IMR-90 (cell line): ENCODE measurements at regions not wholly inside any gene's neighbourhood (a gene's known extent, or its start where the extent isn't known, plus 50 kb on each side); places are given as distances from the start of the nearest gene placed in this dataset.

Source experiments
- ATAC-seq: fragments of 200-7000 bp; cut with Tn5 transposase; 2 replicates; pipeline ENCODE4 v1.9.1; 2020; ENCODE audit warnings: low read depth, mild to moderate bottlenecking, moderate library complexity
- BruUV-seq: library from RNA; stranded (reverse); fragments of 400-500 nt; replicated peaks from 2 replicates; lab custom pipeline; 2021; lab: Mats Ljungman, UMichigan
- CTCF ChIA-PET: fragments of 300-600 bp; formaldehyde crosslinking; extraction: SDS; loops from one replicate; lab custom pipeline; 2021; ENCODE audit warnings: antibody characterized with exemption; lab: Yijun Ruan, JAX
- POLR2A ChIA-PET: fragments of 300-600 bp; sonication (Branson Sonifier 250); formaldehyde crosslinking; loops from one replicate; lab custom pipeline; 2022; ENCODE audit warnings: antibody characterized with exemption; ENCODE audit not compliant: unreplicated experiment; lab: Charles Lee
- DNase-seq: peaks from one replicate; pipeline ENCODE4 v3.0.0; 2013
- H2AFZ ChIP-seq: replicated peaks from 2 replicates; pipeline ENCODE3; 2013; ENCODE audit warnings: low read length, mild to moderate bottlenecking; ENCODE audit not compliant: poor library complexity
- H2AK5ac ChIP-seq: 2 replicates; pipeline ENCODE4 v1.6.1; 2013; ENCODE audit warnings: low read depth, low read length, inconsistent platforms
- H2AK9ac ChIP-seq: replicated peaks from 2 replicates; pipeline ENCODE3; 2013; ENCODE audit warnings: mild to moderate bottlenecking, low read depth, low read length, moderate library complexity; ENCODE audit not compliant: poor library complexity
- H2BK120ac ChIP-seq: 2 replicates; pipeline ENCODE4 v1.6.1; 2013; ENCODE audit warnings: low read depth, low read length, inconsistent platforms
- H2BK15ac ChIP-seq: 3 replicates; pipeline ENCODE4 v1.6.1; 2013; ENCODE audit warnings: low read depth, low read length, inconsistent platforms
- H2BK20ac ChIP-seq: 2 replicates; pipeline ENCODE4 v1.6.1; 2013; ENCODE audit warnings: low read depth, mild to moderate bottlenecking, inconsistent platforms, low read length, moderate library complexity
- H2BK5ac ChIP-seq: 2 replicates; pipeline ENCODE4 v1.6.1; 2013; ENCODE audit warnings: mild to moderate bottlenecking, low read depth, low read length, inconsistent platforms; ENCODE audit not compliant: poor library complexity, severe bottlenecking
- H3K14ac ChIP-seq: replicated peaks from 2 replicates; pipeline ENCODE4 v1.6.1; 2013; ENCODE audit warnings: low read depth, low read length, inconsistent platforms
- H3K18ac ChIP-seq: 2 replicates; pipeline ENCODE4 v1.6.1; 2013; ENCODE audit warnings: low read depth, low read length, control low read depth
- H3K23ac ChIP-seq: 2 replicates; pipeline ENCODE4 v1.6.1; 2013; ENCODE audit warnings: low read depth, low read length, inconsistent platforms
- H3K27ac ChIP-seq: 2 replicates; pipeline ENCODE4 v1.5.1; 2013; ENCODE audit warnings: mild to moderate bottlenecking, control low read depth, low read length; ENCODE audit not compliant: insufficient read depth
- H3K27me3 ChIP-seq: 2 replicates; pipeline ENCODE4 v1.6.1; 2013; ENCODE audit warnings: low read length; ENCODE audit not compliant: control insufficient read depth, insufficient read depth
- H3K36me3 ChIP-seq: 2 replicates; pipeline ENCODE4 v1.6.1; 2013; ENCODE audit warnings: low read length, mixed read lengths; ENCODE audit not compliant: control insufficient read depth, insufficient read depth
- H3K4ac ChIP-seq: 2 replicates; pipeline ENCODE4 v1.6.1; 2013; ENCODE audit warnings: low read depth, low read length, inconsistent platforms
- H3K4me1 ChIP-seq: 2 replicates; pipeline ENCODE4 v1.6.1; 2013; ENCODE audit warnings: low read length, mixed read lengths; ENCODE audit not compliant: control insufficient read depth, insufficient read depth
- H3K4me2 ChIP-seq: 2 replicates; pipeline ENCODE4 v1.6.1; 2013; ENCODE audit warnings: low read depth, mild to moderate bottlenecking, control low read depth, low read length, moderate library complexity
- H3K4me3 ChIP-seq: 2 replicates; pipeline ENCODE4 v1.5.1; 2013; ENCODE audit warnings: low read depth, mild to moderate bottlenecking, control low read depth, low read length, moderate library complexity; ENCODE audit not compliant: insufficient read depth
- H3K56ac ChIP-seq: 2 replicates; pipeline ENCODE4 v1.6.1; 2013; ENCODE audit warnings: low read length, inconsistent platforms; ENCODE audit not compliant: insufficient read depth; ENCODE audit errors: extremely low read depth
- H3K79me1 ChIP-seq, 2 experiments: 2 replicates each; pipeline ENCODE4 v1.6.1; 2013; ENCODE audit warnings: low read length in 2 of 2, inconsistent platforms in 1 of 2, low read depth in 1 of 2
- H3K9ac ChIP-seq: 2 replicates; pipeline ENCODE4 v1.6.1; 2013; ENCODE audit warnings: low read depth, low read length, control low read depth
- H3K9me1 ChIP-seq: 2 replicates; pipeline ENCODE4 v1.6.1; 2013; ENCODE audit warnings: low read length, inconsistent platforms; ENCODE audit not compliant: insufficient read depth
- H3K9me3 ChIP-seq: 2 replicates; pipeline ENCODE4 v1.6.1; 2013; ENCODE audit warnings: low read length; ENCODE audit not compliant: control insufficient read depth, insufficient read depth
- H4K20me1 ChIP-seq: 2 replicates; pipeline ENCODE4 v1.6.1; 2013; ENCODE audit warnings: low read length, inconsistent platforms; ENCODE audit not compliant: insufficient read depth
- H4K5ac ChIP-seq: 2 replicates; pipeline ENCODE4 v1.6.1; 2013; ENCODE audit warnings: mild to moderate bottlenecking, low read depth, low read length, control low read depth
- H4K8ac ChIP-seq, 2 experiments: 2 replicates each; pipeline ENCODE4 v1.6.1; 2013; ENCODE audit warnings: low read depth in 2 of 2, low read length in 2 of 2, control low read depth in 1 of 2, inconsistent platforms in 1 of 2
- H4K91ac ChIP-seq: 2 replicates; pipeline ENCODE4 v1.6.1; 2013; ENCODE audit warnings: low read depth, low read length, inconsistent platforms; ENCODE audit not compliant: insufficient read depth
- BHLHE40 ChIP-seq: fragments of 150-350 bp; IDR thresholded peaks from 2 replicates; pipeline ENCODE4 v1.6.1; 2016; ENCODE audit warnings: mild to moderate bottlenecking, low read depth, low read length
- CTCF ChIP-seq: conservative IDR thresholded peaks from 2 replicates; pipeline ENCODE4 v1.5.1; 2012; ENCODE audit warnings: mild to moderate bottlenecking, low read depth, low read length, improper control_type of control experiment
- MAFK ChIP-seq: IDR thresholded peaks from 2 replicates; pipeline ENCODE4 v1.6.1; 2012; ENCODE audit warnings: low read depth, low read length, improper control_type of control experiment
- MXI1 ChIP-seq: IDR thresholded peaks from 2 replicates; pipeline ENCODE4 v1.6.1; 2012; ENCODE audit warnings: low read depth, mild to moderate bottlenecking, low read length, moderate library complexity, borderline replicate concordance
- NFE2L2 ChIP-seq: fragments of 150-350 bp; IDR thresholded peaks from 2 replicates; pipeline ENCODE4 v1.6.1; 2016; ENCODE audit warnings: low read depth, mild to moderate bottlenecking, low read length
- SMC3 ChIP-seq: fragments of 150-350 bp; IDR thresholded peaks from 2 replicates; pipeline ENCODE4 v1.6.1; 2016; ENCODE audit warnings: low read depth, mild to moderate bottlenecking, antibody characterized with exemption, low read length, moderate library complexity
- USF2 ChIP-seq: fragments of 150-350 bp; IDR thresholded peaks from 2 replicates; pipeline ENCODE4 v1.6.1; 2017; ENCODE audit warnings: mild to moderate bottlenecking, antibody characterized with exemption, low read length, low read depth
- WGBS, 2 experiments: methylation state at CpG; one replicate each; pipeline versions ENCODE4 v1.1.5 to v1.1.7; 2013; ENCODE audit warnings: missing lambda C conversion rate in 2 of 2; ENCODE audit not compliant: insufficient read length in 1 of 2; ENCODE audit errors: extremely low coverage in 2 of 2; 5-methylcytosine and 5-hydroxymethylcytosine counted together
- dilution Hi-C: fragments of 300-500 bp; cut with HindIII; formaldehyde crosslinking; loops from one replicate; pipeline ENCODE4 v1.14.3; 2018; ENCODE audit warnings: low sequenced_read_pairs; ENCODE audit not compliant: unreplicated experiment
- in situ Hi-C: fragments of 300-500 bp; cut with MboI; formaldehyde crosslinking; loops from 3 replicates; pipeline ENCODE4 v1.14.3; 2019; ENCODE audit warnings: low sequenced_read_pairs, inconsistent platforms, mixed read lengths
- intact Hi-C: fragments of 100-400 bp; cut with micrococcal nuclease; formaldehyde crosslinking; loops from 2 replicates; pipeline ENCODE4 v1.10.0; 2022

- ATAC-seq: no peak
- ChIA-PET CTCF (no interaction called here), POLR2A (no interaction called here)
- no peaks in the 10 kb centered on the region for H3K36me3 ChIP-seq
- H3K9ac ChIP-seq: no peak overlapping the region
- intact Hi-C loops (no loop called here), dilution Hi-C loops (no loop called here), in situ Hi-C loops (no loop called here)
- H2BK20ac ChIP-seq: no peak overlapping the region
- no peak overlapping the region for H3K4me2 ChIP-seq
- no peaks in the 10 kb centered on the region for H3K4me1 ChIP-seq
- no peak overlapping the region for H3K14ac ChIP-seq
- WGBS, 2 experiments: 57% methylated on average over 1 of the region's 5 CpGs; no CpG with 5 or more reads in 1 of the 2 experiments
- H3K23ac ChIP-seq: no peak overlapping the region
- no peak overlapping the region for H4K5ac ChIP-seq
- H3K4ac ChIP-seq: no peak overlapping the region
- no peak overlapping the region for H4K8ac ChIP-seq
- H3K27me3 ChIP-seq: no peaks in the 10 kb centered on the region
- H3K27ac ChIP-seq: no peak overlapping the region
- no peak overlapping the region for H2BK5ac ChIP-seq
- no TSS peak for BruUV-seq
- no peak for DNase-seq
- no peak overlapping the region for H3K4me3 ChIP-seq
- H3K79me1 ChIP-seq: no peaks in the 10 kb centered on the region
- TF ChIP-seq MXI1 (no peak), MAFK (no peak), USF2 (no peak), SMC3 (no peak), CTCF (no peak), BHLHE40 (no peak), NFE2L2 (no peak)
- H2AK9ac ChIP-seq: no peak overlapping the region
- peaks cover 18% of the 10 kb centered on the region for H3K9me3 ChIP-seq
- no peak overlapping the region for H3K56ac ChIP-seq
- H2BK15ac ChIP-seq: no peak overlapping the region
- no peak overlapping the region for H2AK5ac ChIP-seq
- H2AFZ ChIP-seq: no peak overlapping the region
- H3K9me1 ChIP-seq: no peaks in the 10 kb centered on the region
- H2BK120ac ChIP-seq: no peak overlapping the region
- H3K18ac ChIP-seq: no peak overlapping the region
- no peaks in the 10 kb centered on the region for H4K20me1 ChIP-seq
- H4K91ac ChIP-seq: no peak overlapping the region
These were observed 150.6 kb upstream of the CELF4 start for GRCh38 chr18:37716106-37716735.
